Tibial artery (tissue), 4 donors: ENCODE measurements at regions not wholly inside any gene's neighbourhood (a gene's known extent, or its start where the extent isn't known, plus 50 kb on each side); places are given as distances from the start of the nearest gene placed in this dataset.

ENCODE experiments used
- DNase-seq, 2 donors: peaks; one replicate each; pipeline ENCODE4 v3.0.0-alpha.2; 2019
- H3K27ac ChIP-seq, 2 donors: fragments of 200-600 bp; sonication (generic) in 1 of 2; 1 replicate in 1 of 2; 2 replicates in 1 of 2; pipeline ENCODE4 v1.5.1; 2018 to 2019; ENCODE audit warnings: mild to moderate bottlenecking in 1 of 2
- H3K27me3 ChIP-seq, 2 donors: fragments of 200-600 bp; sonication (generic) in 1 of 2; one replicate each; pipeline versions ENCODE4 v1.5.1 to v1.6.0; 2016 to 2019
- H3K36me3 ChIP-seq, 3 donors: fragments of 200-600 bp; sonication (generic) in 2 of 3; one replicate each; pipeline ENCODE4 v1.5.1; 2016 to 2019; ENCODE audit warnings: mild to moderate bottlenecking in 2 of 3
- H3K4me1 ChIP-seq, 4 donors: fragments of 200-600 bp; sonication (generic) in 2 of 4; 1 replicate in 3 of 4; 2 replicates in 1 of 4; pipeline ENCODE4 v1.5.1; 2016 to 2019
- H3K4me3 ChIP-seq, 2 donors: fragments of 200-600 bp; sonication (generic) in 1 of 2; 1 replicate in 1 of 2; 2 replicates in 1 of 2; pipeline ENCODE4 v1.5.1; 2018 to 2019; ENCODE audit warnings: mild to moderate bottlenecking in 2 of 2
- H3K9me3 ChIP-seq, 3 donors: fragments of 200-600 bp; sonication (generic) in 1 of 3; one replicate each; pipeline ENCODE4 v1.5.1; 2016 to 2019
- intact Hi-C: fragments of 100-400 bp; cut with DNase I; formaldehyde crosslinking; loops from one replicate; pipeline ENCODE4 v1.15.0; 2023; ENCODE audit warnings: low total_unique reads
- TF ChIP-seq, protein P1 (sequence below), 2 experiments: fragments of 200-600 bp in 1 of 2; fragments of 450-650 bp in 1 of 2; IDR thresholded peaks; one replicate each; pipeline ENCODE4 v1.5.1; 2017 to 2019; ENCODE audit warnings: antibody characterized with exemption in 2 of 2, mild to moderate bottlenecking in 1 of 2, moderate library complexity in 1 of 2

- Histone ChIP-seq H3K27me3 (no peaks in the 10 kb centered on the region), H3K4me1 (no peaks in the 10 kb centered on the region), H3K4me3 (no peak overlapping the region), H3K27ac (no peak overlapping the region), H3K9me3 (no peaks in the 10 kb centered on the region), H3K36me3 (no peaks in the 10 kb centered on the region)
- TF ChIP-seq, protein P1, sequence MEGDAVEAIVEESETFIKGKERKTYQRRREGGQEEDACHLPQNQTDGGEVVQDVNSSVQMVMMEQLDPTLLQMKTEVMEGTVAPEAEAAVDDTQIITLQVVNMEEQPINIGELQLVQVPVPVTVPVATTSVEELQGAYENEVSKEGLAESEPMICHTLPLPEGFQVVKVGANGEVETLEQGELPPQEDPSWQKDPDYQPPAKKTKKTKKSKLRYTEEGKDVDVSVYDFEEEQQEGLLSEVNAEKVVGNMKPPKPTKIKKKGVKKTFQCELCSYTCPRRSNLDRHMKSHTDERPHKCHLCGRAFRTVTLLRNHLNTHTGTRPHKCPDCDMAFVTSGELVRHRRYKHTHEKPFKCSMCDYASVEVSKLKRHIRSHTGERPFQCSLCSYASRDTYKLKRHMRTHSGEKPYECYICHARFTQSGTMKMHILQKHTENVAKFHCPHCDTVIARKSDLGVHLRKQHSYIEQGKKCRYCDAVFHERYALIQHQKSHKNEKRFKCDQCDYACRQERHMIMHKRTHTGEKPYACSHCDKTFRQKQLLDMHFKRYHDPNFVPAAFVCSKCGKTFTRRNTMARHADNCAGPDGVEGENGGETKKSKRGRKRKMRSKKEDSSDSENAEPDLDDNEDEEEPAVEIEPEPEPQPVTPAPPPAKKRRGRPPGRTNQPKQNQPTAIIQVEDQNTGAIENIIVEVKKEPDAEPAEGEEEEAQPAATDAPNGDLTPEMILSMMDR (IDR thresholded peaks at IDR 0.05), result no peak
- DNase-seq, result no peak
- intact Hi-C loops, result no loop called here
These were observed 61.3 kb upstream of the MME start for GRCh38 chr3:155018621-155019330.

GRCh38 chr3:155015776-155016436 is 64.2 kb upstream of the MME start:
- TF ChIP-seq, protein P1 (IDR thresholded peaks at IDR 0.05), result no peak
- intact Hi-C loops, result no loop called here

DNA sequence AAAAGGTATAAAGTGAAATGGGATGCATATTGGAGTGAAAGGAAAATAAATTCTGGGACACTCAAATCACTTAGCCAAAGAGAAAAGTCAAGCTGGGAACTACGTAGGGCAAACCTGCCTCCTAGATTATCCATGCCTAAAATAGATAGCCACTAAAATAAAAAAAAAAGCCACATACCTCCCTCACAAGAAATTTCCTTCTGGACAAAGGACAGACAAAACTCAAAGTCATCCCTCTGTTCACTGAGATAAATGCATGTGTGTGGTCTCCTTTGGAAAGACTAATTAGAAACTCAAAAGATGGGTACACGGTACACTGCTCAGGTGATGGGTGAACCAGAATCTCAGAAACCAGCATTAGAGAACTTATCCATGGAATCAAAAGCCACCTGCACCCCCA is 65.2 kb upstream of the MME start:
- no peak overlapping the region for H3K4me3 ChIP-seq

More at GRCh38 chr3:155015776-155016436, 64.2 kb upstream of the MME start:
- Histone ChIP-seq H3K36me3 (no peaks in the 10 kb centered on the region), H3K4me3 (no peak overlapping the region), H3K4me1 (no peaks in the 10 kb centered on the region), H3K27me3 (no peaks in the 10 kb centered on the region), H3K27ac (no peak overlapping the region), H3K9me3 (no peaks in the 10 kb centered on the region)
- no peak for DNase-seq

GRCh38 chr3:155013427-155013826 is 66.7 kb upstream of the MME start:
- H3K9me3 ChIP-seq, result no peaks in the 10 kb centered on the region
- no peaks in the 10 kb centered on the region for H3K27me3 ChIP-seq
- H3K4me3 ChIP-seq, result no peak overlapping the region
- no peak overlapping the region for H3K27ac ChIP-seq
- intact Hi-C loops, result no loop called here
- no peak for DNase-seq
- TF ChIP-seq, protein P1 (IDR thresholded peaks at IDR 0.05), result no peak
- no peaks in the 10 kb centered on the region for H3K4me1 ChIP-seq
- no peaks in the 10 kb centered on the region for H3K36me3 ChIP-seq

More for the DNA sequence above, 65.2 kb upstream of the MME start:
- intact Hi-C loops, result no loop called here
- no peaks in the 10 kb centered on the region for H3K9me3 ChIP-seq
- DNase-seq, result no peak
- TF ChIP-seq, protein P1 (IDR thresholded peaks at IDR 0.05), result no peak
- H3K36me3 ChIP-seq, result no peaks in the 10 kb centered on the region
- H3K27me3 ChIP-seq, result no peaks in the 10 kb centered on the region
- H3K27ac ChIP-seq, result no peak overlapping the region
- no peaks in the 10 kb centered on the region for H3K4me1 ChIP-seq

GRCh38 chr3:155012584-155012983 is 67.5 kb upstream of the MME start:
- intact Hi-C loops, result no loop called here
- Histone ChIP-seq H3K36me3 (no peaks in the 10 kb centered on the region), H3K4me3 (no peak overlapping the region), H3K27me3 (no peaks in the 10 kb centered on the region), H3K4me1 (no peaks in the 10 kb centered on the region), H3K9me3 (no peaks in the 10 kb centered on the region), H3K27ac (no peak overlapping the region)
- DNase-seq, result no peak
- TF ChIP-seq, protein P1 (IDR thresholded peaks at IDR 0.05), result no peak
